ENCODE measurements at regions not wholly inside any gene's neighbourhood (a gene's known extent, or its start where the extent isn't known, plus 50 kb on each side); places are given as distances from the start of the nearest gene placed in this dataset.

DNA sequence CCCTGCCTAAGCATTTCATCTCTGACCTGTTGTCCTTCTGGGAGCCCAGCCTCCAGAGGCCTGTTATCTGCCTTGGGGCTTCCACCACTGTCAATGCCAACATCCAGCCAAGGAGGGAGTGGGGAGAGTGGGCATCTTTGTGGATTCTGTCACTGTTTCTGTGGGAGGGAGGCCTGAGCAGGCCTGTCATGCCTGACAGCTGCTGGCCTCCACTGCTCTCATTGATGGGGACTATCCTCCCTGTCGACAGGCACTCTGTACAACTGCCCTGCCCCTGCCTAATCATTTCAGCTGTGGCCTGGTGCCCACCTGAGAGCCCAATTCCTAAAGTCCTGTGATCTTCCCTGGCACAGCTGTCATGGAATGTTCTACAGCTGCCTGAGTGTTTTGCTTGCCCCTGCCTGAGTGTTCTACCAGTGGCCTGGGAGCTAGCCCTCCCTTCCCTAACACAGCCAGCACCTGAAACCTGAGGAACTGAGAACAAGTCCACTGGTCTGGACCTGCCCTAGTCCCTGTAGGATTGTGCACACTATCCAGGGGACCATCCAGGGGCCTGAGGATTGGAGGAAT lies 145.3 kb downstream of the FAM83B start:
- no peak for DNase-seq

DNA sequence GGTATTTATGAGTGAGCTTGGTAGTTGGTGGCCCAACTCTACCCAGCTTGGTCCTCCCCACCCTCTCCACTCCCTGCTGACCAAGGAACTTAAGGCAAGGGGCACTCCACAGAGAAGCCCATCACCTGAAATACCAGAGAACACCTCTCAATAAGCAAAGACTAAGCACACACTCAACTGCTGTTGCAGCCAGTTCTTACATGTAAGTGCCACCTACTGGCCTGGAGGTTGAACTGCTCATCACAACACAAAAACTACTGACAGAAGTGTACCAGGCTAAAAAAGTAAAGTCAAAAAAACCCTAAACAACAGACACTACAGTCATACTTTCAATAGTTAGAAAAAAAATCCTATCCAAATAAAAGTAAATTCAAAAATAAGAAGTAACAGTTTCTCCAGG lies 146.2 kb downstream of the FAM83B start:
- DNase-seq = no peak

DNA sequence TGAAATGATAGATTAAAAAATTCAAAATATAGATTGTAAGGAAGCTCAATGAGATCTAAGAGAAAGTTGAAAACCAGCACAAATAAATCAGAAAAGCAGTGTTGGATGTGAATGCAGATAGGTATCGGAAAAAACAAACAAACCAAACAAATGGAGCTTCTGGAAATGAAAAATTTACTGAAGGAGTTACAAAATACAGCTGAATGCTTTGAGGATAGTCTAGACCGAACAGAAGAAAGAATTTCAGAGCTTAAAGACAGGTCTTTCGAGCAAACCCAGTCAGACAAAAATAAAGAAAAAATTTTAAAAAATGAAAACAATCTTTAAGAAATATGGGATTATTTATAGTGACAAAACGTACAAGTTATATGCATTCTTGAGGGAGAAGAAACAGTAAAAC lies 146.7 kb downstream of the FAM83B start:
- DNase-seq = no peak

DNA sequence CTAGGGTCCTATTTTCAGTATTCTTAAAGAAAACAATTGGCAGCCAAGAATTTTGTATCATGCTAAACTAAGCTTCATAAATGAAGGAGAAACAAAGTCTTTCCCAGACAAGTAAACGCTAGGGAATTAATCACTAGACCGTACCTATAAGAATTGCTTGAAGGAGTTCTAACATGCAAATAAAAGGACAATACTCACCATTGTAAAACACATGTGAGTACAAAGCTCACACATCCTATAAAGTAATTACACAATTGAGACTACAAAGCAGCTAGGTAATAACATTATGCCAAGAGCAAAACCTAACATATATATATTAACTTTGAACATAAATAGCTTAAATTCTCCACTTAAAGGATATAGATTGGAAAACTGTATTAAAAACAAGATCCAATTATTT lies 147.4 kb downstream of the FAM83B start:
- no peak for DNase-seq

DNA sequence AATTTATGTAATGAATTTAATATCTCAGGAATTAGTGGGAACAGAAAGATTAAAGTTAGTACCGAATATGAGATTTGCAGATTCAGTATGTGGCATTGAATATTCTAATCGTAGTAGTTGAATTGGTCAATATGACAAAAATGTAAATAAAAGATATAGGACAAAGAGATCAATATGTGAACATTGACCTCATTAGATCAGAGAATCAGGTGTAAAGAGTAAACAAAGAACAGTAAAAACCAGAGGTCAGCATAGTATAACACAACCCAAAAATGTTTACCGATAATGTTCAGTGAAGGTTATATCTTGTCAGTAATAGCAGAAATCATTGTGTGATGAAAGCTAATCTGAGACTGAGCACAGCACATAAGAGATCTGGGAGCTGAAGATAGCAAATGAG lies 152.0 kb downstream of the FAM83B start:
- no peak for DNase-seq

DNA sequence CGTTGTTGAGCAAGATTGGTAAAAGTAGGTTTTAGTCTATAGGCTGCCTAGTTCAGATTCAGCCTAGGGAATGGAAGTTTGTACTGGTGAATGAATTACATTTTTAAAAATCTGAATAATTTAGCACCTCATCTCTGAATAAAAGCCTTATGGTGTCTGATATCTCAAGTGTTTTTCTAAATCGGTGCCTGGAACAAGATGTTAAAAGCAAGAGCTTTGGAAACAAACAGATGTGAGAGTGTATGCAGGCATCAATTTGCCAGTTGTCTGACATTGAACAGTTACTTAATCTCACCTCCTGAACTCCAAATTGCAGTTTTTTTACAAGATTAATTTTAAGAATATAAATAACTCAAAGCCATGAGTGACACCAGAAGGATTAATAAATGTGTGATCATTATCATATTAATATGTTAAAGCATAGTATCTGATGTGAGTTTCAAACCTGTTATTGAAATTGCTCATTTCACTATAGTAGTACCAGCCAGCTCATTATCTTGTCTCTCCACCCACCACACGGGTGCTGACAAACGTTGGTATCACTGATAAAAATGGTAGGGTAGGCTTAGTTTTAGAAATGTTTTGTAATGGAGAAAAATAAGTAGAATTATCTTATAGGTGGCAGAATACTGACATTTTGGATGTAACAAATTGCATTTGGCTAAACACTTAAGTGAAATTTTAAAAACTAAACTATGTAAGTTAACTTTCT lies 157.3 kb downstream of the FAM83B start:
- no peak for DNase-seq

DNA sequence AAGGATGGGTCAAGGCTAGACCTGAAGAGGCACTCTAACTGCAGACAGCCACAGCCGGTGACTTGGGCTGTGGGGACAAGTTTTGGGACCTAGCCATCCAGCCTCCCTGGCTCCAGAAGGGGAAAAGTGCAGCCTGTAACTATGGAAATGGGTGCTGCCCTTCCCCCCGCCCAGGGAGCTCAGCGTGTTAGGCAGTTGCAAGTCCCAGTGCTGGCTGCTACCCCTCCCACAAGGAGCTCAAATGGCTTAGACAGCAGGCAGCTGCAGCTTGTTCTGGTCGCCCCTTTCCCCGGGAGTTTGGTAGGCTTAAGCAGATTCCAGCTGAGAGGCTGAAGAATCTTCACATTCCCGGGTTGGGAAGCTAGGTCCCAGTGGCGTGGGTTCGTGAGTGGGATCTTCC lies 162.6 kb downstream of the FAM83B start:
- DNase-seq = no peak

DNA sequence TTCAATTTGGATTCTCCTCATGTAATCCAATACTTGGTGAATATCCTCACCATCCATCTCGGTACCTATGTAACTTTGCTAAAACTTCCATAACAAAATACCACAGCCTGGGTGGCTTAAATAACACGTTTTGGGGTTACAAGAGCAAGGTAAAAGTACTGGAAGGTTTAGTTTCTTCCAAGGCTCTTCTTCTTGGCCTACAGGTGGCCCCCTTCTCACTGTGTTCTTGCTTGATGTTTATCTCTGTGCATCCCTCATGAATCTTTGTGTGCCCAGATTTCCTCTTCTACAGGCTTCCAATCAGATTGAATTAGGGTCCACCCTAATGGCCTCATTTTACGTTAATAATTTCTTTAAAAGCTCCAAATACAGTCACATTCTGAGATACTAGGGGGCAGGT lies 163.3 kb upstream of the HCRTR2 start:
- DNase-seq = no peak

DNA sequence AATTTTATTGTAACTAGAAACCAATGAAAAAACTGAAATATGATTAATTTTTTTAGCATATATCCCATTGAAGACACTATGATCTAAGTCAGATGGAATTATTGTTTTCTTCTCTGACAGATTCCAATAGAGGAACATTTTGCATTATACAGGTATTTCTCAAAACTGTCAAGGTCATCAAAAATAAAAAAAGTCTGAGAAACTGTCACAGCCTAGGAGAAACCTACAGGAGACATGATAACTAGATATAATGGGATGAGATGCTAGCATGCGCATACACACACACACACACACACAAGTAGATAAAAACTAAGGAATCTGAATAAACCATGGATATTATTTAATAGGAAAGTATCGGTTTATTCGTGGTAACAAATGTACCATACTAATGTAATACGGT lies 161.9 kb upstream of the HCRTR2 start:
- DNase-seq = no peak

DNA sequence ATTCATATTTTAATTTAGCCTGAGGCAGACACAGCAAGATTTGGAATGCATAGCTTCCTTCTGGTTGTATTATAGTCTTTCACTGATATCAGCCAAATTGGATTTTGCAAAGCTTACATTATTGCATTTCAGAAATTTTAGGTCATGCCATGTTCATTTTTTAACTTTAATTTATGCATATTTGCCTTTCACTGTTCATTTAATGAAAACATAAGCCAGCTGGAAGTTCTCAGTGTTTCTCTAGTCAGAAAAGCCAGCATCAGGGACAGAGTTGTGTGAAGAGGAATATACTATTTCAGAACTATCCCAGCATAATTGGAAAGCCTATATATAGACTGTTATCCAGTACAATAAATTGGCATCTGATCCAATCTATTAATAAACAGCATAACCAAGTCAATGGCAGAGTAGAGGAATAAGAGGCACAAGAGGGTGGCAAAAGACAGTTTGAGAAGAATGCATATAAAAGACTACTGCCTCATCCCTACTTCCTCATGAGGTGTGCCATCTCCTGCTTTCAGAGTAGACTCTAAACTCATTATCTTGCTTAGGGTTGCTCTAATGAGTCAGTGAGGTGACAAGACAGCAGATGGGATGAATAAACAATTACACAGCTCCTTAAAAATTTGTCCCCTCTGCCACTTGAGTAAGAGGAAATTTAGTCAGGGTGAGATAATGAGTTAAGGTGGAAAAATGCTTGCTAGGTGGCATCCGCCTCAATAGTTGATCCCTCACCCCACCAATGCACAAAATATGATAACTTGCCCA lies 159.8 kb upstream of the HCRTR2 start:
- no peak for DNase-seq

DNA sequence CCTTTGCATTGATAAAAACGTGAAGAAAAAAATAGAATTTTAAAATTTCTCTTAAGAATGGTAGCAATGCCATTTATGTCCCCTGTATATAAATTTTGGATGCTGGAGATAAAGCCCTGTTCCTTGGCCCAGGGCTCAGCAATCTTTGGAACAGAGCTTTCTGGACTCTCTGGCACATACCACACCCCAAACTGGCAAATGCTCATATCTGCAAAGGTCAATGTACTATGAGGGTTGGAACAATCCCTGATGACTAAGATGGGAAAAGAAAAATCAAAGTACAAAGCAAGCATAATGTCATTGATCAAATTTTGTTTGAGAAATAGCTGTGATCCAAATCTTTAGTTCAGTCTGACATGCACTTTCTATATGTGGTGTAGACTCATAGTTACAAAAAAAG lies 158.1 kb upstream of the HCRTR2 start:
- no peak for DNase-seq

DNA sequence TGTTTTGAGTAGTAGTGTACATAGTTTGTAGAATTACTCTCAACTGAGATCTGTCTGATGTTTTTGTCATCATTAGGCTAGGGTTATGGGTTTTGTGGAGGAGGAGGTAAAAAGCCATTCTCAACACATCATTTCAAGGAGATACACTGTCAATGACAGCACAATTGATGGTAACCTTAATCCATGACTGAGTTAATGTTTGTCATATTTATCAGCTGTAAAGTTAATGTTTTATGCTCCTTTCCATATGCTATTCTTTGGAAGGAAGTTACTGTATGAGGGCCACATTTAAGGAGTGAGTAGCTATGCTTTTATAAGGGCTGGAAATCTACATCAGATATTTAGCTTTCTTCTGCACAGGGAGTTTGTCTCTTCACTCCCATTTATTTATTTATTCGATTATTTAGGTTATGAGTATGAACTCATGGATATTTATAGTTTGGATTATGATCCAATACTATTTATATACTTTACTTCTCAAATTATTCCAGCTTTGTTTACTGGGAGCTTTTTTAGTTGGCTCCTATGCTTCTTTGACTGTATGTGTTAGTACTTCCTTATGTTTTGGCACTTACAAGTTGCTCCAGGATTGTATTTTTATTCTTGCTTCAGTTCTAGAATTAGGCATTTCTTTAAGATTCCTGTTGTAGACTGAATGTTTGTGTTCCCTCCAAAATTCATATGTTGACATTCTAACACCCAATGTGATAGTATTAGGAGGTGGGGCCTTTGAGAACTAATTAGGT lies 156.6 kb upstream of the HCRTR2 start:
- no peak for DNase-seq

DNA sequence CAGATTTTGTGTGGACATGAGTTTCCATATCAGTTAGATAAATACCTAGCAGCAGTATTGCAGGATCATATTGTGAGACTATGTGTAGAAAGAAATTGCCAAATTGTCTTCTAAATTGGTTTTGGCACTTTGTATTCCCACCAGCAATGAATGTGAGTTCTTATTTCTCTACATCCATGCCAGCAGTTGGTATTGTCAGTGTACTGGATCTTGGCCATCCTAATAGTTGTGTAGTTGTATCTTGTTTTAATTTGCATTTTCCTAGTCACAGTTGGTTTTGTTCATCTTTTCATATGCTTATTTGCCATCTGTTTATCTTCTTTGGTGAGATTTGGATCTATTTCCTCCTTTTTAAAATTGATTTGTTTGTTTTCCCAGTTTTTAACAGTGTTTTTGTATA lies 154.7 kb upstream of the HCRTR2 start:
- no peak for DNase-seq

DNA sequence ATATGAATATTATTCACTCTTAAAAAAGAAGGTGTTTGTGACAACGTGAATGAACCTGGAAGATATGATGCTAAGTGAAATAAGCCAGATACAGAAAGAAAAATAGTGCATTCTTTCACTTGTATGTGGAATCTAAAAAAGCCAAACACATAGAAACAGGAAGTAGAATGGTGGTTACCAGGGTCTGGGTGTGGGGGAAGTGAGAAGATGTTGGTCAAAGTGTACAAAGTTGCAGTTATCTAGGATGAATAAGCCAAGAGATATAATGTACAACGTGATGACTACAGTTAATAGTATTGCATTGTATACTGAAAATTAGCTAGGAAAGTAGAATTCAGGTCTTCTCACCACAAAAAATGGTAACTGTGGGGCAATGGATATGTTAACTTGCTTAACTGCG lies 151.1 kb upstream of the HCRTR2 start:
- DNase-seq = no peak

DNA sequence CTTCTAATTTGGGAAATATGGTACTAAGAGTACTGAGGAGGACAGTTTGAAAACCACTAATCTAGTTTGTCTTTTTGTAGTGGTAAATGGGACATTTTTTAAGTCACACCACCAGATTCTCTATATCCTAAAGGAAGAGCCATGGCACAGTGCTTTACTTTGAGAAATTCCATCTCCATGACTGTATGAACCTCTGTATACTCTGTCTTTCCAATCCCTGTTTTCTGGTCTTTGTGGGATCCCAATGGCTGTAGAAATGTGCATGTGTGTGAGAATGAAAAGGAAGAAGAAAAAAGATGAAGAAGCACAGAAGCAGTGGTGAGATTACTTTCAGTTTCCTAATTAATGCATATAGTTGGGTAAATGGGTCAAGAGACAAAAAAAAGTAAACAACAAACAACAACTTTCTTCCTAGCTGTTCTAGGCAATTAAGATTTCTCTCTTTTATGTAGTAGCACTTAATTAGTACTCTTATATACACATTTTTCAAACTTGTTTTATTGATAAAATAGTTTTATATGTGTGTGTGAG lies 141.2 kb upstream of the HCRTR2 start:
- no peak for DNase-seq

DNA sequence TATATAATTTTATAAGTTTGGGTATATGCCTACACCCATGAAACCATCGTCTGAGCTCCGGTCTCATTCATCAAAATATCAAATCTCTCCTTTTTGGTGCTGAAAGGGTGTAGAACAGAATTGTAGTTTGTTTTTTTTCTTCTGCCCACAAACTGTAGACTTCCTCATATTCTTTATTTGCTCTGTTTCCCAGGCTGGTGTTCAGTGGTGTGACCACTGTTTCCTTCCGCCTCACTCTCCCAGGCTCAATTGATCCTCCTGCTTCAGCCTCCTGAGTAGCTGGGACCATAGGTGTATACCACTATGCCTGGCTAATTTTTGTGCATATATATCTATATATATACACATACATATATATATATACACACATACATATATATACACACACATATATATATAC lies 139.6 kb upstream of the HCRTR2 start:
- DNase-seq = peak in 1 of 56 donors; percentile 1

DNA sequence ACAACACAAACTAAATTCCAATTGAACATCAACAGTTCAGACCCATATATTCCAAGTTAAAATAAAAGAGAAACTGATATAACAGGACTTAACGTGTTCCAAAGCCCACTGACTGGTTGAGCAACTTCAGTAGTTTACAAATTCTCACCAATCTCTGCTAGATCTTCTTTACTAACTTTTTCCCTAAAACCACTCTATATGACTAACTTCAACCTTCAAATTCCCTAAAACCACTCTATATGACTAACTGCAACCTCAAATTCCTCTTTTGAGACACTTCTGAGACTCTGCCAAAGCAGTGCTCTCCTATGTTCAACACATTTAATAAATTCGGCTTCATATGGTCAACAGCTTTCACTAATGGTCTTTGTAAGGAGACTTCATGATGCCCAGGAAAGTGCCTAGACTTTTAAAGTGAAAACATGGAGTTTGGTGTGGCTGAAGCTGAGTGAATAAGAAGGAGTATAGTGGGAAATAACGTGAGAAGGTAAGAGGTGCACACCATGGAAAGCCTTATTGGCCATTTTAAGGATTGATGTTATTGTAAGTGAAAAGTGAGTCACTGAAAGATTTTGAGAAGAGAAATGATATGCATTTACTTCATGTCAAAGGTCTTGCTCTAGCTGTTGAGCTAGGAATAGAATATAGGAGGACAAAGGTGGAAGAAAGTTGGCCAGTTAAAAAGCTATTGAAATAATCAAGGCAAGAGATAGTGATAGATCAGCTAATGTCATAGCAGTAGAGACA lies 134.0 kb upstream of the HCRTR2 start:
- no peak for DNase-seq

DNA sequence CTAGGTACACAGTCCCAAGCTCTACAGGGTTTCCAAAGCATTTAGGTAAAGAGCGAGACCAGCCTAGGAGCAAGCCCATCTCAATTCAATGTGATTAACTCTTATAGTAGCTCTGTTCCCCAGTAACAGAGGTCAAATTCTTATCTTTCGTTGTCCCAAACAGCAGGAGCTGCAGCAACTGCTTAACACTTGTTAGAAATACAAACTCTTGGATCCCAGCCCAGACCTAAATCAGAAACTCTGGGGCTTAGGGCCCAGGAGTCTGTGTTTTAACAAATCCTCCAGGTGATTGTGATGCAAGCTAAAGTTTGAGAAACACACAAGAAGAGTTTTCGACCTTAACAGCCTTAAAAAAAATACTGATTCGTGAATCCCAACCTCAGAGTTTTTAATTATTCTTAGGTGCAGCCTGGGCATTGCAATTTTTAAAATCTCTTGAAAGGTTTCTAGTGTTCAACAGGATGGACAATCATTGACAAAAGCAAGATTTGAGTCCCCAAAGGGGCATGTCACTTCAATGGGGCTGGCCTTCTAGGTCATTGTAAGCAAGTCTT lies 127.4 kb upstream of the HCRTR2 start:
- DNase-seq = no peak

DNA sequence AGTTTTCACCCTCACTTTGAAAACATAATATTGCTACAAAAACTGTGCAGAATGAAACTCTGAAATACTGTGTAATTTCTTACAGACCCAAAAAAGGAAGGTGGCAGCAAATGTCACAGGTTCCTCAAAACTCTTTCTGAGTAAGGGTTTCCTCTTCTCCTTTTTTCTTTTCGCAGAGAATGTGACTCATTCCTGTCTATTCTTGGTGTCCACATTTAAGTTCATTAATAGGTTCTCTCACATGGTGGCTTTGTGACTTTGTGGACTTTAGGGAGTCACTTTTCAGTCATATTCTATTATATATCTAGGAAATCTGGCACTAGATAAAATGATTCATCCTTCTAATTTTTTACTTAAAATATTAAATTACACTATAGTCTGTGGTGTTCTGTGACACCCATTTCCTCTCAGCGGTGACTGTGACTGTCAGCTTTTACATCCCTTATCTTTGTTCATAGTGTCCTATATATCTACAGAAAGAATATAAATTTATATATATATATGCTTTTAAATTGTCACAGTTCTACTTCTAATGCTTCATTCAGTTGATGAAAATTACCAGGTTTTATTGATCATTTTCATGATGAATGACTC lies 126.8 kb upstream of the HCRTR2 start:
- peak in 1 of 56 donors; percentile 2 for DNase-seq

DNA sequence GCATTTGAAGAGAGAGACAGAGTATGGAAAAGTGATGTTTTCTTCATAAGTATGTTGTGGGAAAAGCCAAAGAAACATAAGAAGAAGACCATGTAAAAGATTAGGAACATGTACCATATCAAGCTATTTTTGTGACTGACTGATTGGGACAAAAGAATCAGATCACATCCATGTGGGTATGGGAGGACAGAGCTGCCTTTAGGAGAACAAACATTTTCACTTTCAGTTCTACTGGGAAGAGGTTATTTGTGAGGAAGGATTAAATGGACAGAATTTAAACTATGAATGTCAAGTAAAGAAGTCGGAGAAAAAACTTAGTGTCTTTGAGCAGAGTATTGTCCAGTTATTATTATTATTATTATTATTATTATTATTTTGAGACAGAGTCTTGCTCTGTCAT lies 124.4 kb upstream of the HCRTR2 start:
- no peak for DNase-seq

Measured in amygdala (tissue), 56 donors.